Panc1 (cell line): ENCODE measurements at regions not wholly inside any gene's neighbourhood (a gene's known extent, or its start where the extent isn't known, plus 50 kb on each side); places are given as distances from the start of the nearest gene placed in this dataset.

ENCODE experiments used
- CTCF ChIP-seq: fragments of 450-650 bp; IDR thresholded peaks from 2 replicates; pipeline ENCODE4 v1.5.1; 2017; ENCODE audit warnings: mild to moderate bottlenecking
- POLR2AphosphoS5 ChIP-seq: IDR thresholded peaks from 2 replicates; pipeline ENCODE4 v1.6.1; 2012; ENCODE audit warnings: mild to moderate bottlenecking, low read depth, low read length, moderate library complexity

GRCh38 chr3:22617372-22617771 is 585.8 kb upstream of the UBE2E2 start:
- TF ChIP-seq CTCF (no peak), POLR2AphosphoS5 (no peak)
